ENCODE measurements at regions not wholly inside any gene's neighbourhood (a gene's known extent, or its start where the extent isn't known, plus 50 kb on each side); places are given as distances from the start of the nearest gene placed in this dataset.

- TF ChIP-seq, protein P1, sequence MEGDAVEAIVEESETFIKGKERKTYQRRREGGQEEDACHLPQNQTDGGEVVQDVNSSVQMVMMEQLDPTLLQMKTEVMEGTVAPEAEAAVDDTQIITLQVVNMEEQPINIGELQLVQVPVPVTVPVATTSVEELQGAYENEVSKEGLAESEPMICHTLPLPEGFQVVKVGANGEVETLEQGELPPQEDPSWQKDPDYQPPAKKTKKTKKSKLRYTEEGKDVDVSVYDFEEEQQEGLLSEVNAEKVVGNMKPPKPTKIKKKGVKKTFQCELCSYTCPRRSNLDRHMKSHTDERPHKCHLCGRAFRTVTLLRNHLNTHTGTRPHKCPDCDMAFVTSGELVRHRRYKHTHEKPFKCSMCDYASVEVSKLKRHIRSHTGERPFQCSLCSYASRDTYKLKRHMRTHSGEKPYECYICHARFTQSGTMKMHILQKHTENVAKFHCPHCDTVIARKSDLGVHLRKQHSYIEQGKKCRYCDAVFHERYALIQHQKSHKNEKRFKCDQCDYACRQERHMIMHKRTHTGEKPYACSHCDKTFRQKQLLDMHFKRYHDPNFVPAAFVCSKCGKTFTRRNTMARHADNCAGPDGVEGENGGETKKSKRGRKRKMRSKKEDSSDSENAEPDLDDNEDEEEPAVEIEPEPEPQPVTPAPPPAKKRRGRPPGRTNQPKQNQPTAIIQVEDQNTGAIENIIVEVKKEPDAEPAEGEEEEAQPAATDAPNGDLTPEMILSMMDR (IDR thresholded peaks at IDR 0.05; ENCODE audit: low read depth, low read length, poor library complexity, severe bottlenecking), result no peak
- no peak for TF ChIP-seq EZH2phosphoT487 (IDR thresholded peaks at IDR 0.05; ENCODE audit: borderline replicate concordance, low read length)
Measured at GRCh38 chr6:74631564-74631963, 574.3 kb downstream of the COL12A1 start.
